Uterus (tissue), 2 donors: ENCODE measurements at regions not wholly inside any gene's neighbourhood (a gene's known extent, or its start where the extent isn't known, plus 50 kb on each side); places are given as distances from the start of the nearest gene placed in this dataset.

Experiments used
- CTCF ChIP-seq, 4 experiments: fragments of 200-600 bp in 2 of 4; fragments of 450-650 bp in 2 of 4; sonication (generic) in 2 of 4; IDR thresholded peaks; one replicate each; pipeline ENCODE4 v1.5.1; 2016 to 2019; ENCODE audit warnings: antibody characterized with exemption in 4 of 4, mild to moderate bottlenecking in 2 of 4, moderate library complexity in 1 of 4
- POLR2A ChIP-seq, 2 donors: fragments of 450-650 bp; IDR thresholded peaks; one replicate each; pipeline ENCODE4 v1.6.1; 2016; ENCODE audit warnings: antibody characterized with exemption in 2 of 2, mild to moderate bottlenecking in 1 of 2, moderate library complexity in 1 of 2

DNA sequence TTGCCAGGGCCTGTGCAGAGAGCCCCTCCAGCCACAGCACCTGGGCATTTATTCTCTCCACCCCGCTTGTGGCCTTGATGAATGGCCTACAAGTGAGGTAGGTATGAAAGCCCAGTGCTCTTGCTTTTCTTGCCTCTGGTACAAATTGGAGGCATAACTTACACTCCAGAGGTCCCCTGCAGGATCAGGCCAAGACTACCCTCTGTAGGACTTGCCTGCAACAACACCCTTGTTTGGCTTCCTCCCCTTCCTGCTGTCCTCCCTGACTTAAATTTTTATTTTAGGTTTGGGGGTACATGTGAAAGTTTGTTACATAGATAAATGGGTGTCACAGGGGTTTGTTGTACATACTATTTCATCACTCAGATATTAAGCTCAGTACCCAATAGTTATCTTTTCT, 95.7 kb downstream of the CDC42EP3 start:
- TF ChIP-seq POLR2A (IDR thresholded peaks at IDR 0.05) (no peak), CTCF (IDR thresholded peaks at IDR 0.05) (no peak)
